ENCODE measurements at regions not wholly inside any gene's neighbourhood (a gene's known extent, or its start where the extent isn't known, plus 50 kb on each side); places are given as distances from the start of the nearest gene placed in this dataset.

DNA sequence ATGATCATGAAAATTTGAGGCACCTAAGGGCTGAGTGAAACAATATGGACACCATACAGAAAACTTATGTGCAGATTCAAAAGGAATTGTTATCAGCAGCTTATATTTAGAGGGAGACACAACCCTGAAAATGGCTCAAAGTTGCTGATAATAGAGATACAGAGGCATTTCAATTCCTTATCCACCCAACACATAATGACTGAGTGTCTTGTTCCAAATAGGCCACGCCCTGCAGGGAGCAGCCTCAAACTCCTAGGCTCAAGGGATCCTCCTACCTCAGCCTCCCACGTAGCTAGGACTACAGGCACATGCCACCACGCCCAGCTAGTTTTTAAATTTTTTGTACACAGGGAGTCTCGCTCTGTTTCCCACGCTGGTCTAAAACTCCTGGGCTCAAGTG lies 79.0 kb downstream of the LBH start:
- DNase-seq, result no peak

DNA sequence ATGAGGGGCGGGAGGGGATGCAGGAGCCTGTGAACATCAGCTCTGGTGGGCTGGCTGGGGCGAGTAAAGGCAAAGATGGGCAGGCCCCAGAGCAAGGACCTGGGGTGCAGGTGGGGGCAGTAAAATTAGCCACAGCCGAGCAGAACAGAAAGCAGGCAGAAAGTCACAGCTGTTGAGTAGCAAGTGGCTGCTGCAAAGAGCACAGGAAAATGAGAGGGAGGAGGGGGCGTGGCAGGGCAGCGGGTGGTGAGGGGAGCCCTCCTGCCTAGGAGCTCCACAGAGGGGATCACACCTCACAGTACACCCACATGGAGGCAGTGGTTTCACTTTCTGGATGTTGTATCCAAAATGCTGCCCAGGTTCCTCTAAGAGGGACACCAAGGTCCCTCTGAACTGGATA lies 79.6 kb downstream of the LBH start:
- peak; percentile 74 for DNase-seq

DNA sequence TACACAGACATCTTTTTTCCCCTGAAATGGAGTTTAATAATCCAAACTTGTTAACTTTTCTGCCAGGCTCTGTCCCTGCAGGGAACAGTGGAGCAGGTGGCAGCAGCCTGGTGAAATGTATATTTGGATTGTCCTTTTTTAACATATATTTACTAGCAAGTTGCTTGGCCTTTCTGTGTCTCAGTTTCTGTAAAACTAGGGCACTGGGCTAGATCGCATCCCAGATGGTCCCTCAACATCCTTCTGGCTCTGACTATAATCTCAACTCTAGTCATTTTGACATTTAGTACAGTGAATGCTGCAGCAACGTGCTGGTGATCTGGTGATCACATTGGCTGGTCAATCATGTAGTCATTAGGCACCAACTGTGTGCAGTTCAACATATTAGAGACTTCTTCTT lies 80.4 kb downstream of the LBH start:
- no peak for DNase-seq

DNA sequence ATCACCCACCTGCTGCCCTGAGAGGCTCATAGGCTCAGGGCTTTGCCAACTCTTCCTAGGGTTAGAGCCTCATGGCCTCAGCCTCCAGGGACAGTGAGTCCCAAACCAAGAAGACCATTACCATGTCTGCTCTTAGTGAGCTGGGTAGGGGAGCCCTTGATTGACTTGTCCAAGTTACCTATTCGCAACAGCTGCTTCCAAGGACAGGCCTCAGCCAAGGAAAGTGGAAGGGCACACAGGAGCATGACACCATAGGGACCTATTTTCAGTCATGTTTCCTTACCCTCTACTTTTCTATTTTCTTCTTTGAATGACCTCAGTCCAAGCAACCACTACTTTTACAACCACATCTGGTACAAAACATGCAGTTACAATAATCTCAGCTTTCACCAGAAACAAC lies 81.6 kb downstream of the LBH start:
- no peak for DNase-seq

DNA sequence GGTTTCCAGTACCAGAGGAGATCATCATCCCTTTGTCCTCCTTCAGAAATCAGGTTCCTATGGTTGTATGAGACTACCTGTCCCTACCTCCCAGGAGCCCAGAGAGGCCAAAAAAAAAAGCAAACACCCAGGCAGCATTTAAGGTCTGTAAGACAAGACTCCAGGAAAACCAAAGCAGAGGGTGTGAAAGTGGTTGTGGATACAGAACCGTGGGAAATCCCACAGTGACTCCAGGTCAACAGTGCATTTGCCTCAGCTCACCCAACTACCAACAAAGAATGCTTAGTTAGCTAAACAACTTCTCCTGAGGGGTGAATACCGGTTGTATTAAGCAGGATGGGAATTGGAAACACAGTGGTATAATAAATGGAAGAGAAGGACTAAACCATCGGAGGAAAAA lies 83.6 kb downstream of the LBH start:
- no peak for DNase-seq

DNA sequence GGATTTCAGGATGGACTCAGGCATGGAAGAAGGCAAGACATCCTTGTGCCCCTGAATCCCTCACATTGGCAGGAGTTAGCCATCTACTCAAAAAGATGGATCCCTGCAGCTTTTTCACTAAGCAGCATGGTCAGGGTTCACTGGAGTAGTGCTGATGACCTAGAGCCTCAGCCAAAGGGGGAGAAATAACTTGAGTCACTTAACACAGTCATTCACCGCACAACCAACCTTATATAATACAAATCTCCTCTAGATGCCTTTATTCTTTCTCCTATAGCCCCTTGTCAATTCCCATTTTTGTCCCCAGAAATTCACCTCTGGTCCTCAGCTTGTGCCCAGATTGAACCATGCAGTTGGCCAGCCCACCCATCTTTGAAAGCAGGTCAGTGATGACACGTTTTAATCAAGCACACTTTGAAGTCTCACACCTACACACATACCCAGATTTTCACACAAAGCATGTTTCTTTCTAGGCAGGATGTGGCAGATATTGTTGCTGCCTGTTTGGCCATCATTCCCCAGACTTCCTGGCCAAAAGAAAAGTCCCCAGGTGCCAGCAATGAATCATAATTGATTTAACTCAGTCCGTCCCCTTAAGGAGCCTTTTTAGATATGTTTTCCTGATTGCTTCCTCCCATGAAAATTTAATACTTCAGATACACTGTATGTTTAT lies 84.2 kb downstream of the LBH start:
- DNase-seq, result no peak

DNA sequence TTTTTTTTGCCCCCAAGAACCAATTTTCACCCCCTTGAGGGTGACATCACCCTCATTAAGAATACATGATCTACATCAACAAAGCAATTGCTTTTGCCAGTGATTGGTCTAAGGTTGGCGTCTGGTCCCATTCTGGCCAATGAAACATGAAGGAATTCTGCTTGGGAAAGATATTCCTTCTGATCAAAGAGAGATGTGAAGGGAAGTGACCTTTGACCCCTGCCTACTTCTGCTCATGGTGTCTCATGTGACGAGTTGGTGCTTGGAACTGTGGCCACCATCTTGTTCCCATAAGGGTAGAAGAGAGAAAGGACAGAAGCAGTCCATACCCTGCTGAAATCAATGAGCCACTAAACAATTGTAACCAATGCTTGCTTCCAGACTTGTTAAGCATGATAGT lies 85.1 kb downstream of the LBH start:
- no peak for DNase-seq

DNA sequence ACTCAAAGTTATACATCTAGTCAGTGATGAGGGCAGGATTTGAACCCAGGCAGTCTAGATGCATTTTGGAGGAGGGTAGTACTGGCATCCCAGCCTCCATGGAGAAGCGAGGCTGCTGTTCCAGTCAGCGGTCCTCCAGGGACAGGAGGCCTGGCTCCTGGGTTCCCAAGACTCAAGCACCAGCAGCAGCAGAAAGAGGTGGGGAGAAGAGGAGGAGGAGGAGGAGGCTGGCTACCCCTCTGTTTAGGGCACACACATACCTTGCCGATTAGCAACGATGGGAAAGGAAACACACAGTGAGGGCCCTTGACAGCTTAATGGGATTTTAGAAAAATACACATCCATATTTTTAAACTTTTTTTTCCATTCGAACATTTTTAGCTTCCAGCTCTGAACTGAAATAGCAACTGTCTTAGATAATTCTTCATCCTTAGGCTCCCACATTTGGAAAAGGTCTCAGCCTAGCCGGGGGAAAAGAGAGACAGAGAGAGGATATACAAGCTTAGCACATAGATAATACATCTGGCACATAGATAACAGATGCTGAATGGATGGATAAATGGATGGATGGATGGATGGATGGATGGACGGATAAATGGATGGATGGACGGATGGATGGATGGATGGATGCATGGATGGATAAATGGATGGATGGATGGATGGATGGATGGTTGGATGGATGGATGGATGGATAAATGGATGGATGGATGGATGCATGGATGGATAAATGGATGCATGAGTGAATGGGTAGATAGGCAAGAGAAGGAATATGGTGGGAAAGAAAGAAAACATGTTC lies 87.9 kb downstream of the LBH start:
- no peak for DNase-seq

DNA sequence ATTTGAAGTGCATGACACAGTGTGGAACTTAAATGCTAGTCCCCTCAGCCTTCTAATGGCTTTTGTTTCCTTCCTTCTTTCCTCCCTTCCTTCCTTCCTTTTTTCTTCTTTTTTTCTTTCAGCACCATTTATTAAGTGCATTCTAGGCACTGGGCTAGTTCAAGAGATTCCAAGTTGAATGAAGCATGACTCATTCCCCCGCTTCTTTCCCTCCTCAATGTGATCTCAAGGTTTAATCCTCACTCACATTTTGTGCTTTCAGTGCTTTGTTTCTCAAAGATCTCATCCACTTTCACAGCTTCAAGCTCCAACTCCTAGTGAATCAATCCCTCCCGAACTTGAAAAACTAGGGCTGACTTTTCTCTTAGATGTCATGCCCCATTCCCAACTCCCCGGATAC lies 90.1 kb downstream of the LBH start:
- no peak for DNase-seq

DNA sequence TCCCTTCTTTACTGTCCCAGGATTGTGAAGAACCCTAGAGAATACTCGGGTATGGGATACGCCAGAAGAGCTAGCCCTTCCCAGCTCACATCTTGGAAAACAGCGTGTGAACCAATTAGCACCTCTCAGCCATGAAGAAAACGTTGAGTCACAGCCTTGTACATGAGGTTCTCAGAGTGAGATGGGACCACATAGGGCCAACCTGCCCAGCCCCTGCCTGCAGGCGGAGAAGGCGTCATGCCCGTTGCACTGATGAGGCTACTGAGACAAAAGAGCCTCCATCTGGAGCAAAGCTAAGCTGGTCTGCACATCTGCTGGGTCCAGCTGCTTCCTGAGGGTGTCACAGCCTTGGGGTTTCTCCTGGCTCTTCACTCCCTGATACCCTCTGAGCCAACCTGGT lies 92.2 kb downstream of the LBH start:
- peak; percentile 17 for DNase-seq

DNA sequence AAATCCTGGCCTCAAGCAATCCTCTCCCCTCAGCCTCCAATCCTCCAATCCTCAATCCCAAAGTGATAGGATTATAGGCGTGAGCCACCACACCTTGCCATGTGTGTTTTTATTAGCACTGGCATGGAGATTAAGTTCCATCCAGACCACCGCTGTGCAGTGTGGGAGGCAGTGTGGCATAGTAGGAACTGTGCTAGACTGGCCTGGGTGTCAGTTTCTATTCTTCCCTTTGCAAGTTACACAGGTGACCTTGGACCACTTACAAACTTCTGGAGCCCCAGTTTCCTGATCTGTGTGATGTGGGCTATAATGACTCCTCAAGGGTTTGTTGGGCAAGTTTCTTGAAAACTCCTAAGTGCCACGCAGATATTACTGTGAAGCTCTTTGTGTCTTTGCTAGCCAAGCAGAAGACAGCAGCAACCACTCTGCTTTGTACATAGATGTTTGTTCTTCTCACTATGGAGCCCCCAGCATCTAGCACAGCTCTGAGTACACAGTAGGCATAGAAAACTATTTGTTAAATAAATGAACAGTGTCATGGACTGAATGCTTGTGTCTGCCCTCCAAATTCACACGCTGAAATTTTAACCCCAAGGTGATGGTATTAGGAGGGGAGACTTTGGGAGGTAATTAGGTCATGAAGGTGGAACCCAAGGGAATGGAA lies 93.0 kb downstream of the LBH start:
- no peak for DNase-seq

DNA sequence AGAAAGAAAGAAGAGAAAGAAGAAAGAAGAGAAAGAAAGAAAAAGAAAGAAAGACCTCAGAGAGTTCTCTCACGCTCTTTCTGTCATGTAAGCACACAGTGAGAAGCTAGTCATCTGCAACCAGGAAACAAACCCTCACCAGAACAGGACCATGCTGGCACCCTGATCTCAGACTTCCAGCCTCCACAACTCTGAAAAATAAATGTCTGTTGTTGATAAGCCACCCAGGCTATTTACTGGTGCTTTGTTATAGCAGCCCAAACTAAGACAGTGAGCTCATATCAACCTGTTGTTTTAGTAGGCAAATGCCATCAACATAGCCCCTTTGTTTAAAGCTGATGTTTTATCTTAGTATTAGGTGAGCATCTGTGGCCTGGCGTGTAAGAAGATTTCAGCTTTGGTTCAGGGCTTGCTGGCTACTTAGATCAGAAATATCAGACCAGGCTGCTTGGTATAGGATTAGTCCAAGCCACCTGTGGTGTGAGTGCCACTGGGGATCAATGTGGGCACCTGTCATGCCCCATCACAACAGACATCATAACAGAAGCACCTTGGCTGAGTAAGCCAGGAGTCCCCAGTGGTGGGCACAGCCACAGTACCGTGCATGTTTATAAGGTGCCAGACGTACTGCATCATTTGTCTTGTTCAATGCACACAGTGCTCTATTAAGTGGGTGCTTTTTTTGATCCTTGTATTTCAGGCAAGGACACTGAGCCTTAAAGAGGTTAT lies 94.4 kb downstream of the LBH start:
- DNase-seq, result no peak

DNA sequence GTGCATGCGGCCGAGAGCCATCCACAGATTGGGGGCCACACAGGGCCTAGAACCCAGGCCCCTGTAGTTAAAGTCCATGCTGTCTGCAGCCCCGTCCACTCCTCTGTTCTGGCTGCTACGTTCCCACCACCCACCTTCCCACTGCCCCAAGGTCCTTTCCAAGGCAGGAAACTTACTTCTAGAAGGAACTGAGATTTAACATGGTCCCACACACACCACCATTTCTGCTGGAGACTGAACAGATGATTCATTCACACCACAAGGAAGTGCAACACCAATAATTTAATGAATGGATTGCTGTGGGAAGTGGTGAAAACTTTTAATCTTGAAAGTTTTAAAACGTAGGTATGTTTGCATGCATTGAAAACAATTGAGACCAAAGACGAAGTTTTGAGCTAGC lies 95.2 kb downstream of the LBH start:
- DNase-seq, result no peak

DNA sequence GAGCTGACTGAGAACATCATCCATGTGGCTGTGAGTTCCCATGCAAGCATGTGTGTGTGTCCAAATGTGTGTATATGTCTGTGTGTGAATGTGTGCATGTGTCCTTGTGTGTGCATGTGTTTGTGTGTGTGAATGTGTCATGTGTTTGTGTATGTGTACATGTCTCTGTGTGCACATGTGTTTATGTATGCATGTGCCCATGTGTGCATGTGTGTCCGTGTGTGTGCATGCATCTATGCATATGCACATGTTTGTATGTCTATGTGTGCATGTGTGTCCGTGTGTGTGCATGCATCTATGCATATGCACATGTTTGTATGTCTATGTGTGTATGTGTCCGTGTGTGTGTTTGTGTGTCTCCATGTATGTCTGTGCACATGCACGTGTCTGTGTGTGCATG lies 99.7 kb downstream of the LBH start:
- no peak for DNase-seq

DNA sequence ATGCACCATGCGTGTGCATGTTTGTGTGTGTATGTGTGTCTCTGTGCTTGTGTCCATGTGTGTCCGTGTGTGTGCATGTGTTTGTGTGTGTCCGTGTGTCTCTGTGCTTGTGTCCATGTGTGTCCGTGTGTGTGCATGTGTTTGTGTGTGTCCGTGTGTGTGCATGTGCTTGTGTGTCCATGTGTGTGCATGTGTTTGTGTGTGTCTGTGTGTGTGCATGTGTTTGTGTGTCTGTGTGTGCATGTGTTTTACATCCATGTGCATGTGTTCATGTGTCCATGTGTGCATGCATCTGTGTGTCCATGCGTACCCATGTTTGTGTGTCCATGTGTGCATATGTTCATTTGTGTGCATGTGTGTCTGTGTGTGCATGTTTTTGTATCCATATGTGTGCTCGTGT lies 100.5 kb downstream of the LBH start:
- no peak for DNase-seq

DNA sequence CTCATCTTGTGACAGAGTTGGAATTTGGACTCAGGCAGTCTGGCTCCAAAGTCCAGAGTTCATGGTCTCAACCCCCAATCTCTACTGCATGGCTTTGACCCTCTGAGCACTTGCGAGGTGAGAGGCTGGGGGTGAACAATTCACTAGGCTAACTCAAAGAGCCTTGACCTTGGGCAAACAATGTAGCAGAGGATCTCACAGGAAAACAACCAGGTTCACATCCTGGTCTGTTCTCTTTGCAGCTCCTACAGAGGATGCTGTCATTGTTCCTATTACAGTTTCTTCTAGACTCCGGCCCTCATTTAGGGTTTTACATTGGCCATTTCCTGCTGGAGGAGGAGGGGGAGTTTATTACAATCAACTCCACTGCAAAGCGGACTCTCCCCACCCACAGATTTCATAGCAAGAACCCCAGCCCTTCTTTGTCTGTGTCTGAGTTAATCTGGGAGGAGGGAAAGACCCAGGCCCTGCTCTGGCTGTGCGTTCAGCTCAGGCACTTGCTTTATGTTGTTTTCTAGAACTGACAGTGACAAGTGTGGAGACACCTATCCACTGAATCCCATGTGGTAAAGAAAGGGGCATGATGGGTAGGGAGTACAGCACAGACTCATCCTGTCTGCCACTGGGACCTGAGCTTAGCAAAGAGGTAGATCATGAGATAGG lies 101.6 kb downstream of the LBH start:
- DNase-seq, result no peak

DNA sequence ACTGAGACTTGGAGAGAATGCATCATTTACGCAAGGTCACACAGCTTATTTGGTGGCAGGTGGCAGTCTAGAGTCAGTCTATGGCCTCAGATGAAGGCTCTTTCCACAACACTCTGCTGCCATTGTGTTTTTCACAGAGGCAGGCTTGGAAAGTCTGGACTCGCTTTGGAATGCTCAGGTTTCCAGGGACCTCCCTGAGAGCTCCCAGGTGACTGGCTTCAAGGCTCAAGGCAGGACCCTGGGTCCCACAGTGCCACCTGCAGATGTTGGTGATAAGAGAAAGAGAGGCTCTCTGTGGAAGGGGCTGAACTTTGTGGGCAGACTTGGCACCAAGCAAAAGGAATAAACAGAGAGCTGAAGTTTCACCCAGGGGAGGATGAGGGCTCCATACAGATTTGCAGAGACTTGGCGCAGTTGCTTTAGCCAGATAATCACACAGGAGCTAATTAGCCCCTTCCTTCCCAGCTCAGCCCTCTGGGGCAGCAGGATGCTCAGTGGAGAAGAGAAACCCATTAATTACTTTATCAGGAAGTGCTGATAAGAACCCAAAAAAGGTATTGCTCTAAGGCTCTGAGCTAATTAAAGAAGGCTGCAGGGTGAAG lies 103.5 kb downstream of the LBH start:
- peak; percentile 78 for DNase-seq

DNA sequence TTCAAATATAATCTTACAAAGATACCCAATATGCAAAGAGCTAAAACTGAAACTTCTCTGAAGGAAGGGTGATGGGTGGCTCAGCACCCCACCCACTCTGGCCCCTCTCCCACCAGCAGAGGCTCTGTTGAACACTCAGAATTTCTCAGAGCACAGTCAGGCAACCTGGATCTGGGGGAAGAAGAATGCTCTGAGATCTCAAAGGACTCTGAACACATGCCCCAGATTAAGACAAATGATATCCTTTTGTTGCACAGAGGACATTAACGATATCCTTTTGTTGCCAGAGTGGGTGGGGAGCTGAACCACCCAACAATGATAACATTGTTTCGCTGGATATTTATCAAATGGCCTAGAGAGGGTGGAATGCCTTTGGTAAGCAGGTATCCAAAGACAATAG lies 104.8 kb downstream of the LBH start:
- no peak for DNase-seq

DNA sequence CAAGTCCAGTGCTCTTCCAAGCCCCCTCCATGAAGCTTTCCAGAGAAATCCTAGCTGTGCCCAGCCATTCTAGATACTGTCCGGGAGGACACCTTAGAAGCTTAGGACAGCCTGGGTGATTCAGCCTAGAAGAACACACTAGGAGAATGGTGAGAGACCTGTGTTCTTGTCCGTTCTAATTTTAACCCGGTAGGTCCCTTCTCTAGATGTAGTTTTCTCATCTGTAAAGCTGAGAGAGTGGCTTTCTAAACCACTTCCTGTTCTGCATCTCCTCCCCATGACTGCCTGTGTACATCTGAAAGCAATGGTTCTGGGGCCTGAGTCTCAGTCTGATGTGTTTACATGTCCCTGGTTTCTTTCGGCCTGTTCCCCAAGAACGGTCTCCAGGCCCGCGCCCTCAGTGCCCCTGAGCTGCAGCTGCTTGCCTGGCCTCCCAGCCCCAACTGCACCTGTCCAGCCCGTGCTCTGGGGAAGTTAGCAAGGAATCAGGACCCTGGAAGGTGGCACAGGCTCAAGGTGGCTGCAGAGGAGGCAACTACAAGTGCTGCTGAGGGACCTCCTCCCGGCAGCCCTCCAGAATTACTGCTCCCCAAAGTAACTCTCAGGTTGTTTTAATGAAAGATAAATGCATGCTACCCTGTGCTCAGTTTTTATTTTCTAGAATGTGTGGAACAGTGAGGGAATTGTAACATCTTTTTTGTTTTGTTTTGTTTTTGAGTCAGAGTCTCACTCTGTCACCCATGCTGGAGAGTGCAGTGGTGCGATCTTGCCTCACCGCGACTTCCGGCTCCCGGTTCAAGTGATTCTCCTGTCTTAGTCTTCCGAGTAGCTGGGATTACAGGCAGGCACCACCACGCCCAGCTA lies 105.9 kb downstream of the LBH start:
- no peak for DNase-seq

DNA sequence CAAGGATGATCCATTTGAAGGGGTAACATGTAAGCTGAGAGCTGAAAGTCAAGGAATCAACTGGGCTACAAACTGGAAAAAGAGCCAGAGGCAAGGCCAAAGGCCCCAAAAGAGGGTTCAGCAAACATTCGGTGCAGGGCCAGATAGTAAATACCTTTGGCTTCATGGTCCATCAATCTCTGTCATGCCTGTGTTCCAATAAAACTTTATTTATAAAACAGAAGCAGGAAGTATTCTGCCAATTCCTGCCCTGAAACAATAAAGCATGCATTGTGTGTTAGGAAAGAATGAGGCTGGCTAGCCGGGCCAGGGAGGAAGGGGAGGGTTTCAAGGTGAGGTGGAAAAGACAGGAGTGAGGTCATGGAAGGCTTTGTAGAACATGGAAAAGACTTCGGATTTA lies 107.1 kb downstream of the LBH start:
- DNase-seq, result no peak

DNA sequence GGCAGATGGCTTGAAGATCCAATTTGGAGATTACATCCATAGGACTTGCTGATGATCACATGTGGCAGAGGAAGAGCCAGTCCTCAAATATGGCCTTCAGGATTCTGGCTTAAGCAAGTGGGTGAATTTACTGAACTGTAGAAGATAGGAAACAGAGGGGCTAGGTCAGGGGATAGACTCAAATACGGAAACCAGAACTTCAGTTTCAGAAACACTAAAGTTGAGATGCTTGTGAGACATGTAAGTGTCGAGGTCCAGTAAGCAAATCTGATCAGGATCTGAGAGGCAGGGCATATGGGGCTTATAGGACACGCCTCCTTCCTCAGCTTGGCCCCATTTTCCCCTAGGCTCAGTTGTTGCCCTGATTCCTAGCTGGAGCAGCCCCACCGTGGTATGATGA lies 107.7 kb downstream of the LBH start:
- DNase-seq, result no peak

Data from NCI-H2171 treated with DMSO at 0.1 percent for 48 hours (cell line).